ENCODE measurements at regions not wholly inside any gene's neighbourhood (a gene's known extent, or its start where the extent isn't known, plus 50 kb on each side); places are given as distances from the start of the nearest gene placed in this dataset.
"Not testable (repeated sequence)": the region's sequence is repeated elsewhere in the genome, so short reads cannot be mapped to it uniquely, and the experiment has no call there.

GRCh38 chr5:14054965-14055963 is 87.9 kb upstream of the TRIO start:
- no peak for FAIRE-seq
- no peak for DNase-seq (ENCODE audit: low spot score)

DNA sequence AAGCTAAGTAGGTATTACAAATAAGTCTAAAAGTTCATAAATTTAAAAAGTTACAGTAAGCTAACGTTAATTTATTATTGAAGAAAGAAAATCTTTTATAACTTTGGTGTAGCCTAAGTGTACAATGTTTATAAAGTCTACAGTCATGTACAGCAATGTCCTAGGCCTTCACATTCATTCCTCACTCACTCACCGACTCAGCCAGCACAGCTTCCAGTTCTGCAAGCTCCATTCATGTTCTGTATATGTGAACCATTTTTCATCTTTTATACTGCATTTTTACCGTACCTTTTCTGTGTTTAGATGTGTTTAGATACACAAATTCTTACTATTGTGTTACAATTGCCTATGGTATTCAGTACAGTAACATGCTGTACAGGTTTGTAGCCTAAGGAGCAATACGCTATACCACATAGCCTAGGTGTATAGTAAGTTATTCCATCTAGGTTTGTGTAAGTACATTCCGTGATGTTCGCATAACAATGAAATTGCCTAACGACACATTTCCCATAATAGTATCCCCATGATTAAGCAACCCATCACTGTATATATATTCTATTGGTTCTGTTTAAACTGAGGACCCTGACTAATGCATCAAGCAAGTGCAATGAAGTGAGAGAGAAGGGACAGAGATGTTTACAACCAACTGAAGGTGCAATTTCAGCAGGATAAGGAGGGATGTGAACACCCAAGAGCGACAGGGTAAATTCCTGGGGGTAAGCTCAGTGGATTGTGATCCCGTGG is 88.9 kb upstream of the TRIO start:
- FAIRE-seq (peak; percentile 45), DNase-seq (ENCODE audit: low spot score) (no peak)

GRCh38 chr5:14050821-14051220 is 92.3 kb upstream of the TRIO start:
- DNase-seq (ENCODE audit: low spot score) (no peak), FAIRE-seq (no peak)

GRCh38 chr5:14048434-14048833 is 94.7 kb upstream of the TRIO start:
- DNase-seq (ENCODE audit: low spot score) (no peak), FAIRE-seq (no peak)

GRCh38 chr5:14041528-14042192 is 97.2 kb upstream of the DNAH5 start:
- no peak for DNase-seq (ENCODE audit: low spot score)
- no peak for FAIRE-seq

DNA sequence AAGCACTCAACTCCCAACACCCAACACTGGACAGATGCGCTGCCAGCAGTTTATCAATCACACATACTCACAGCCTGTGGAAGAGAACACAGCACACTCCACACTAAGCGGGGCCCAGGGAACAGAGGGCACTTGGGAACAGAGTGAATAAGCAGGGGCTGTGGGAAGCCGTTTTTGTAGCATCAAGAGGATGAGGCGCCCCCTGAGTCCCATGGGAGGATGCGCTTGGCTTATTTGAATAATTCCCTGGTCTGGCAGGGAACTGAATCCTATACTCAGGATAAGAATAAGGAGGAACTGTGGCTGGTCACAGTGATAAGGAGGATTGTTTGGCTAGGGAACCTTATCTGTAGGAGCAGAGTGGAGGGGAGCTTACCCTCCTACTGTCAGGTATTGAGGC is 96.1 kb upstream of the DNAH5 start:
- DNase-seq (ENCODE audit: low spot score) (no peak), FAIRE-seq (no peak)

GRCh38 chr5:14039576-14039975 is 95.1 kb upstream of the DNAH5 start:
- peak; percentile 95 for FAIRE-seq

DNA sequence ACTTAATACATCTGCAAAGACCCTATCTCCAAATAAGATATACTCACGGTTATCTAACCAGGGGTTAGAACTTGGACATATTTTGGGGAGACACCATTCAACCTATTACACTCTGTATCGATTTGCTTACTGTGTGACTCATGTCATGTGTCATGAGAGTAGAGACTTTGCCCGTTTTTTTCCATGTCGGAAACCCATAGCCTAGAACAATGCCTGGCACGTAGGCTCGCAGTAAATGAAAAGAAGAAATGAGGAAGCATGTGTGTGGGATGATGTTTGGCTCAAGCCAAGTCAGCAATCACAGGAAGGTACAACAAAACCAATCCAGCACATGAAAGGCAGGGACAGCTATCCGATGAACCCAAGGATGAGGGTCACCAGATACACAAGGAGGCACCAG is 94.6 kb upstream of the DNAH5 start:
- no peak for FAIRE-seq

More at GRCh38 chr5:14039576-14039975, 95.1 kb upstream of the DNAH5 start:
- DNase-seq (ENCODE audit: low spot score): peak; percentile 95

DNA sequence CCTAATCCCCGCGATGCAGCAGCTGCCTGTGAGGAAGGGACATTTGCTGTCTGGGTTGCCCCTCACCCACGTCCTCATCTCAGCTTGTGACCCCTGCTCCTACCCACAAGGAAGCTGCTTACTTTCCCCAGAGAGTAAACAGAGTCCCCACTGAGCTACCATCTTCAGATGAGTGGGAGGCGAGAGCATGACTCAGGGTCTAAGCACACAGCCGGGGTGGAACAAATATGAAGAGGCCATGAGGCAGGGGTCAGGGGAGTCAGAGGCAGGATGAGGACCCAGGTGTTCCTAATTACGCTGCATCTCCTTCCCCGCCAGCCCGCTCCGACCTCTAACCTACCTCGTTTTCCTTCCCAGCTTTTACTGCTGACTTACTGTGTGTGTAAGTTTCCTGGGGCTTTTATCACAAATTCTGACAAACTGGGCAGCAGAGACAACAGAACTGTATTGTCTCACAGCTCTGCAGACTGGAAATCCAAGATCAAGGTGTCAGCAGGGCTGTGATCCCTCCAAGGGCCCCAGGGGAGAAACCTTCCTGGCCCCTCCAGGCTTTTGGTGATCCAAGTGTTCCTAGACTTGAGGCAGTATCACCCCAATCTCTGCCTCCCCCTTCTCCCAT is 94.0 kb upstream of the DNAH5 start:
- FAIRE-seq (peak; percentile 87), DNase-seq (ENCODE audit: low spot score) (peak; percentile 98)

More for the DNA sequence above, 94.6 kb upstream of the DNAH5 start:
- peak; percentile 90 for DNase-seq (ENCODE audit: low spot score)

GRCh38 chr5:14036947-14037346 is 92.5 kb upstream of the DNAH5 start:
- FAIRE-seq: no peak
- DNase-seq (ENCODE audit: low spot score): peak; percentile 70

- FAIRE-seq (no peak), DNase-seq (ENCODE audit: low spot score) (peak; percentile 88)
These were observed 92.0 kb upstream of the DNAH5 start for GRCh38 chr5:14036514-14036913.

GRCh38 chr5:14035859-14036503 is 91.5 kb upstream of the DNAH5 start:
- DNase-seq (ENCODE audit: low spot score) (peak; percentile 100), FAIRE-seq (peak; percentile 100)

DNA sequence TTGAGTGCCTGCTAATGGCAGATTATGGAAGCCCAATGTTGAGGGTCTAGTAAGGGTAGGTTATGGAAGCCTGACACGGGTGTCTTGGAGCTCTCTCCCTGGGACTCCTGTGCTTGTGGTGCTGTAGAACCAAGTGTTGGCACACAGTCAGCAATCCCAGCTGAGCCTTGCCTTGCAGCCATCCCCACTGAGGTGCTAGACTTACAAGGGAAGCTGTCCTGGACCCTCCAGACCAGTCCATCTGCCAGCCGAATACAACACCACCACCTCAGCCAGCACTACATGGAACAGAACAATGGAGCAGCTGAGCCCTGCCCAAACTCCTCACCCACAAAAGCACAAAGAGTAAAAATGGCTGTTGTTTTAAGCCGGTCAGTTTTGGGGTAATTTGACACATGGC is 90.5 kb upstream of the DNAH5 start:
- FAIRE-seq (no peak), DNase-seq (ENCODE audit: low spot score) (no peak)

DNA sequence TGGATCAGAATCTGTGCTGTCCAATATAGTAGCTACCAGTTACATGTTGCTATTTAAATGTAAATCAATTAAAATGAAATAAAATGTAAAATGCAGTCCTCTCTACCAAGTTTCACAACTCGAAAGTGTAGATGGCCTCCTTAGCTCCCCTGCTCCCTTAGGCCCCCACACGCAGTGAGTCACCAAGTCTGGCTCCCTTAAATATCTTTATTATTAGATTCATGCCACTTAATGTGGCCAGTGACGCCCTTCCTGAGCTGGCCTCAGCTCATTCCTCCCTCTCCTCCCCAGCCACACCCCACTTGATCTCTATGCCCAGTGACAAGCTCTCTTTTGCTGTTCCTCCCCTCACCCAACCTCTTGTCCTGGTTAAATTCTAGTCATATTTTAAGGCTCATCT is 88.4 kb upstream of the DNAH5 start:
- DNase-seq (ENCODE audit: low spot score) (peak; percentile 91), FAIRE-seq (peak; percentile 79)

- no peak for FAIRE-seq
- no peak for DNase-seq (ENCODE audit: low spot score)
These were observed 84.6 kb upstream of the DNAH5 start for GRCh38 chr5:14028938-14029584.

DNA sequence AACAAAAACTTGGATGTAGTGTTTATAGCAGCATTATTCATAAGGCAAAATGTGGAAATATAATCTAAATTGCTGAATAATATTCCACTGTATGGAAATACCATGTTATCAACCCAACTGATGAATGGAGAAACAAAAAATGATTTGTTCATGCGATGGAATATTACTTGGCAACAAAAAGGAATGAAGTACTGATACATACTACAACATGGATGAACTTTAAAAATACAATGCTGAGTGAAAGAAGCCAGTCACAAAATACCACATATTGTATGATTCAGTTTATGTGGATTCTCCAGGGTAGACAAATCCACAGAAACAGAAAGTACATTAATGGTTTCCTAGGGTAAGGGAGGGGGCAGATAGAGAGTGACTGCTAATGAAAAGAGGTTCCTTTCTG is 83.7 kb upstream of the DNAH5 start:
- FAIRE-seq: no peak

DNA sequence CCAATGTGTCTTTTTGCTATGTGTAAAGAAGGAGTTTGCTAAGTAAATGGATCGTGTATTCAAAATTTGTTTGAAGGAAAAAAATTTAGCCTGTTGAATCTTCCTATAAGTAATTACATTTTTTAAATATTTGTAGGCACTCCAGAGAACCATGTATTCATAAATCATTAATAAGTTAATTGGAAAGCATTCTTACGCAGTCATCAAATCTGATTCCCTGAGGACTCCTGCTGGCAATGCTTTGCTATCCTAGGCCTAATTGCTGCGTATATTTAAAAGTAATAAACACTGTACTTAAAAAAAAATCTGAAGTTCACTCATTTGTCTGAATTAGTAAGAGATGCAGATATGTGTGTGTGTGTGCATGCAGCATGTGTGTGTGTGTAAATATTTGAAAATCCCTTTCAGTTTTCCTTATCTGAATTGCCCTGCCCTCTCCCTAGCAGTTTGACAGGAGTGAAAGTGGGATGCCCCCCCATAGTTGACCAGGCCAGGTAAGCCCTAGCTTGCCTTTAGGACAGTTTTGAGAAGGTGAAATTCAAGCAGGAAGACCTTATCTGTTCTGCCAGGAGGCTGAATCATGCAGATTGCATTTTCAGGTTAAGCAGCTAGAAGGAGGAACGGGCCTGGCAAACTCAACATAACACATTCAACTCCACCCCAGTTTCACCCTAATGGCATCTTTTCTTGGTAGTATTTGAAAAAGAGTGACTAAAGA is 81.2 kb upstream of the DNAH5 start:
- DNase-seq (ENCODE audit: low spot score) (no peak), FAIRE-seq (peak; percentile 36)

More for the DNA sequence above, 83.7 kb upstream of the DNAH5 start:
- DNase-seq (ENCODE audit: low spot score): no peak

DNA sequence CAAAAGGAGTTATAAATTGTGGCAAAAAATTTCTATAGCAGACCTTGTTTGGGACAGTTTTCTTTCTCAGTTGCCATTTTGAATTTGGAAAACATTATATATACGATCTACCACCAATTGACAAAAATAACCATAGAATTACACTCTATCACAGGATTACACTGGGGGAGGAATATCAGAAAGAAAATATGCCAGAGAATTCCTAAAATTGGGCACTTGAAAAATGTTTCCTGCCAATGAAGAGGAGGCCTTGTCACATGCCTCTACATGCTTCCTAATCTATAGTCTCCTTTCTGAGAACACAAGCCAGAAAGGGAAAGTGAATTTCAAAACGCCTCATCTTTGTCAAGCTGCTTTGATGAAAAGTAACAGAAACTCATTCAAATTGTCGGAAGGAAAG is 78.5 kb upstream of the DNAH5 start:
- DNase-seq (ENCODE audit: low spot score) (no peak), FAIRE-seq (no peak)

DNA sequence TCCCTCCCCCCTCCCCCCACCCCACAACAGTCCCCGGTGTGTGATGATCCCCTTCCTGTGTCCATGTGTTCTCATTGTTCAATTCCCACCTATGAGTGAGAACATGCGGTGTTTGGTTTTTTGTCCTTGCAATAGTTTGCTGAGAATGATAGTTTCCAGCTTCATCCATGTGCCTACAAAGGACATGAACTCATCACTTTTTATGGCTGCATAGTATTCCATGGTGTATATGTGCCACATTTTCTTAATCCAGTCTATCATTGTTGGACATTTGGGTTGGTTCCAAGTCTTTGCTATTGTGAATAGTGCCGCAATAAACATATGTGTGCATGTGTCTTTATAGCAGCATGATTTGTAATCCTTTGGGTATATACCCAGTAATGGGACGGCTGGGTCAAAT is 76.5 kb upstream of the DNAH5 start:
- not testable (repeated sequence) for FAIRE-seq; DNase-seq (ENCODE audit: low spot score)
